LNCaP clone FGC (cell line): ENCODE measurements at regions not wholly inside any gene's neighbourhood (a gene's known extent, or its start where the extent isn't known, plus 50 kb on each side); places are given as distances from the start of the nearest gene placed in this dataset.

Source experiments
- DNase-seq: peaks from one replicate; pipeline ENCODE4 v3.0.0-alpha.2; 2011; ENCODE audit warnings: low read depth
- H3K4me3 ChIP-seq: 2 replicates; pipeline ENCODE4 v1.5.1; 2011; ENCODE audit warnings: mild to moderate bottlenecking, low read depth, low read length, control low read depth
- TF ChIP-seq, protein P1 (sequence below): IDR thresholded peaks from 2 replicates; pipeline ENCODE4 v1.5.1; 2012; ENCODE audit warnings: mild to moderate bottlenecking; ENCODE audit not compliant: control insufficient read depth, insufficient read depth; ENCODE audit errors: extremely low read depth

DNA sequence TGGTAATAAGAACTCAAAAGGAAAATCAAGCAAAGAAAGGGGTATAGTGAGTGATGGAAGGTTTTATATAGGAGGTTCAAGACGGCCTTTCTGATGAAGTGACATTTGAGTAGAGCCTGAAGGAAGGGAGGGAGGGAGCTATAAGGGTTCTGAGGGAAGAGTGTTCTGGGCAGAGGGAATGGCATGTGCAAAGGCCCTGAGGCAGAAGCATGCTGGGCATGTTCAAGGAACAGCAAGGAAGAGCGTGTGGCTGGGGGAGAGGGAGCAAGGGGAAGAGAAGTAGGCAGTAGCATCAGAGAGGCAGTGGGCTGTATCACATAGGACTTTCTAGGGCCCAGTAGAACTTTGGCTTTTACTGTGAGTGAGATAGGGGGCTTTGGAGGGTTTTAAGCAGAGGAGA is 108.9 kb upstream of the NAV2 start:
- H3K4me3 ChIP-seq = no peak overlapping the region
- TF ChIP-seq, protein P1, sequence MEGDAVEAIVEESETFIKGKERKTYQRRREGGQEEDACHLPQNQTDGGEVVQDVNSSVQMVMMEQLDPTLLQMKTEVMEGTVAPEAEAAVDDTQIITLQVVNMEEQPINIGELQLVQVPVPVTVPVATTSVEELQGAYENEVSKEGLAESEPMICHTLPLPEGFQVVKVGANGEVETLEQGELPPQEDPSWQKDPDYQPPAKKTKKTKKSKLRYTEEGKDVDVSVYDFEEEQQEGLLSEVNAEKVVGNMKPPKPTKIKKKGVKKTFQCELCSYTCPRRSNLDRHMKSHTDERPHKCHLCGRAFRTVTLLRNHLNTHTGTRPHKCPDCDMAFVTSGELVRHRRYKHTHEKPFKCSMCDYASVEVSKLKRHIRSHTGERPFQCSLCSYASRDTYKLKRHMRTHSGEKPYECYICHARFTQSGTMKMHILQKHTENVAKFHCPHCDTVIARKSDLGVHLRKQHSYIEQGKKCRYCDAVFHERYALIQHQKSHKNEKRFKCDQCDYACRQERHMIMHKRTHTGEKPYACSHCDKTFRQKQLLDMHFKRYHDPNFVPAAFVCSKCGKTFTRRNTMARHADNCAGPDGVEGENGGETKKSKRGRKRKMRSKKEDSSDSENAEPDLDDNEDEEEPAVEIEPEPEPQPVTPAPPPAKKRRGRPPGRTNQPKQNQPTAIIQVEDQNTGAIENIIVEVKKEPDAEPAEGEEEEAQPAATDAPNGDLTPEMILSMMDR = no peak
- no peak for DNase-seq

DNA sequence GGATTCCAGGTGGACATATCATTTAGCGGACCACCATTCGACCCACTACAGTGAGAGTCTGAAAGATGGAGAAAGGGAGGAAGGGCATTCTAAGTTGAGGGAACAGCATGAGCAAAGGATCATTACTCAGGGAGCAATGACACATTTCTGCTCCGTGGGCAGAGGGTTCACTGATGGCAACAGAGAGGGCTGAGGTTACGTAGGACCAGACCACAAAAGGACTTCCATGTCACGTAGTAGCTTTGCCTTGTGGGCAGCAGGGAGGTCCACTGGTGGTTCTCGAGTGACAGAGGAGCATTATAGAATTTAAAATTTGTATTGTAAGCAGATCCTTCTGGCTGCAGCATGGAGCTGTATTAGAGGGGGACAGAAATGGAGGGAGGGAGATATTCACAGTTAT is 109.7 kb upstream of the NAV2 start:
- no peak overlapping the region for H3K4me3 ChIP-seq
- no peak for DNase-seq
- TF ChIP-seq, protein P1 = no peak

DNA sequence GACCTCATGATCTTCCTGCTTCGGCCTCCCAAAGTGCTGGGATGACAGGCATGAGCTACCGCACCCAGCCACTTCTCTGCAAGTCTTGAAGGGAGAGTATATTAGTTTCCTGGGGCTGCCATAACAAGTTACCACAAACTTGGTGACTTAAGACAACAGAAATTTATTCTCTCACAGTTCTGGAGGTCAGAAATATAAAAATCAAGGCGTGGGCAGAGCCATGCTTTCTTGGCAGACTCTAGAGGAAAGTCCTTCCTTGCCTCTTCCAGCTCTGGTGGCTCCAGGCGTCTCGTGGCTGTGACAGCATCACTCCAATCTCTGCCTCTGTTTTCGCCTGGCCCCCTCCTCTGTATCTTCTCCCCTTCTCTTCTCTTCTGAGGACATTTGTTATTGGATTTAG is 110.2 kb upstream of the NAV2 start:
- DNase-seq = no peak
- no peak overlapping the region for H3K4me3 ChIP-seq
- TF ChIP-seq, protein P1 = no peak

DNA sequence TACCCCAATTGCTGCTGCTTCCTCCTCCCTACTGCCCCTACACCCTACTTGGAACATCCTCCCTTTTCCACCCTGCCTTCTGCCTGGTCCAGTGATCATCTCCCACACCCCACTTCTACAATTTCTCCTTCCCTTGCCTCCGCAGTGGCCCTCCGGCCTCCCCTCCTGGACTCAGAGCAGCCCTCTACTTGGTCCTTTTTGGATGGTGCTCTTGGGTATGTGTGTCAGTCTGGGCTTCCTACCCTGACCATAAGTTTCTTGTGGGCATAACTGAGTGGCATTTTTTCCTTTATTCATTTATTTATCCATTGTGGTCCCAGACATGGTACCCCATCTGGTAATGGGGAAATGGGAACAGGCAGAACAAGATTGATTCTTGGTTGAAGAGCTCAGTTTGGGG is 111.4 kb upstream of the NAV2 start:
- H3K4me3 ChIP-seq = no peak overlapping the region
- DNase-seq = no peak
- TF ChIP-seq, protein P1 = no peak

DNA sequence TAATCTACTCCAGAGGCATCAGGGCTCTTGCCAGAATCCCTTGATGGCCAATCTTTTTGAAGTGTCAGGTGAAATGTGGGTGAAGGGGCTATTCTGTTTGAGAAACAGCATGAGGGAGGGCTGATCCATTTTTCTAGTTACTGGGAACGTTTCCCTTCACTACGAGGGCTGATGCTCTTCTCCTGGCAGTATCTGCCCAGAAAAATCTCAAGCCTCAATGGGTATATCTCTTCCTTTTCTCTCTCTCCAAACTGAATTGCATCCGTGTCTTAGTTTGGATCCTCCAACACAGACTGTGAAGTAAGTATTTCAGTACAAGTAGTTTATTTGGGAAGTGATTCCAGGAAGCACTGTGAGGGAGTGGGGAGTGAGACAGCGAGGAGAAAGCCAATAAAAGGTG is 113.0 kb upstream of the NAV2 start:
- DNase-seq = no peak
- no peak overlapping the region for H3K4me3 ChIP-seq
- TF ChIP-seq, protein P1 = no peak

DNA sequence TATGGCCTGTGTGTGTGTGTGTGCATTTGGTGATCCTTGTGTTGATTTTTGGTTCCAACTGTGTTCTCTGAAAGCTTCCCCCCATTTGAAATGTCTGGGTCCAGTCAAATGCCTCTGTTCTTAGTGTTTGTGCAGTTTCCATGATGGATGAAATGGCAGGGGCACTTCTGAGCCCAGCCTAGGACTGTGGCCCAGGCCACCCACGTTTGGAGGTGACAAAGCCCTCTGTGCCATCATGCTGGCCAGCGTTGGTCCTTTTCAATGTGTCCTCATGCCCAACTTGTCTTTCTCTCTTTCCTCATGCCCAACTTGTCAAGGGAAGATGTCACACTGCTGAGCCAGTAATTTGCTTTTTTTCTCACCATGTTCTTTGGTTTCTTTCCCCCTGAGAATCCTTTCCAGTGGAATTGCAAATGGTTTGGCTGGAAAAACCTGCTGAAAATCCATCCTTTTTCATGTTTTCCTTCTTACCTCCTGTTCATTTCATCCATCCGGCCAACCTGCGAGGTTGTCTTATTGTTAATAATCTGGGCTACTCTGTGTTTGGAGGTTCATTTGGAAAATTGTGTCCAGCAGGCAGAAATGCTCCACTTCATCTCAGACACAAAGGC is 113.7 kb upstream of the NAV2 start:
- TF ChIP-seq, protein P1 = no peak
- no peak for DNase-seq
- no peak overlapping the region for H3K4me3 ChIP-seq

DNA sequence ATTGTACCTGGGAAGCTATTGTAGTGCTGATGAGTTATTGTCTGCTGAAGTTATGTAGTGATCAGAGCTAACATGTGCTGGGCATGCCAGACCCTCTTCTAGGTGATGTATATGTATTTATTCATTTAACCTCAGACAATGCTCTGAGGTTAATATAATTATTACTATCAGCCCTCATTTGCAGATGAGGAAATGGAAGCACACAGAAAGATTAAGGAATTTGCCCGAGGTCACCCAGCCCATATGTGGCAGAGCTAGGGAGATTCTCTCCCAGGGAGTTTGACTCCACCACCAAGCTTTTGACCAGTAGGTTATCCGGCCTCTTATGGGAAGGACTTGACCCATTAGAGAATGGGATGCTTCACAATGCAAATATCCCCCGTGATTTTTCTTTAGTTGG is 114.2 kb upstream of the NAV2 start:
- DNase-seq = no peak
- H3K4me3 ChIP-seq = no peak overlapping the region
- TF ChIP-seq, protein P1 = no peak
